C4-2B (cell line): ENCODE measurements at regions not wholly inside any gene's neighbourhood (a gene's known extent, or its start where the extent isn't known, plus 50 kb on each side); places are given as distances from the start of the nearest gene placed in this dataset.

Experiments used
- CTCF ChIP-seq: fragments of 450-650 bp; conservative IDR thresholded peaks from 2 replicates; pipeline ENCODE4 v1.5.1; 2017; ENCODE audit warnings: mild to moderate bottlenecking
- ZFX ChIP-seq: fragments of 450-650 bp; IDR thresholded peaks from 2 replicates; pipeline ENCODE4 v1.6.1; 2017

GRCh38 chr2:184162426-184162825 lies 435.9 kb upstream of the ZNF804A start:
- no peak; the same call in 1 of the 2 replicates for TF ChIP-seq CTCF
- TF ChIP-seq ZFX = no peak
